Right lobe of liver (tissue), 4 donors: ENCODE measurements at regions not wholly inside any gene's neighbourhood (a gene's known extent, or its start where the extent isn't known, plus 50 kb on each side); places are given as distances from the start of the nearest gene placed in this dataset.

Experiments
- CTCF ChIP-seq, 4 donors: fragments of 200-600 bp in 3 of 4; fragments of 450-650 bp in 1 of 4; IDR thresholded peaks; one replicate each; pipeline versions ENCODE4 v1.5.1 to v1.8.0; 2016 to 2022; ENCODE audit warnings: antibody characterized with exemption in 4 of 4, mild to moderate bottlenecking in 2 of 4
- POLR2A ChIP-seq: fragments of 450-650 bp; IDR thresholded peaks from one replicate; pipeline ENCODE4 v1.6.1; 2017; ENCODE audit warnings: antibody characterized with exemption, mild to moderate bottlenecking
- donor health status: DM: no; HTN: no; CAD: no.
- donor health status: DM: no; HTN: no; CAD: no.
- donor health status: DM: no; HTN: yes; CAD: no.

GRCh38 chr17:31621566-31621965 lies 230.1 kb downstream of the RAB11FIP4 start:
- TF ChIP-seq CTCF (IDR thresholded peaks at IDR 0.05) (no peak), POLR2A (no peak)
